Prostate gland (tissue), 2 donors: ENCODE measurements at regions not wholly inside any gene's neighbourhood (a gene's known extent, or its start where the extent isn't known, plus 50 kb on each side); places are given as distances from the start of the nearest gene placed in this dataset.

ENCODE experiments used
- DNase-seq: peaks from one replicate; pipeline ENCODE4 v3.0.0-alpha.2; 2019; ENCODE audit warnings: low spot score
- H3K27ac ChIP-seq, 2 donors: fragments of 200-600 bp; sonication (generic); 2 replicates each; pipeline ENCODE4 v1.5.1; 2017 to 2019
- H3K27me3 ChIP-seq: fragments of 200-600 bp; sonication (generic); replicated peaks from 2 replicates; pipeline ENCODE4 v1.5.1; 2019; ENCODE audit not compliant: insufficient read depth
- H3K36me3 ChIP-seq, 2 donors: fragments of 200-600 bp; sonication (generic); 1 replicate in 1 of 2; 2 replicates in 1 of 2; pipeline versions ENCODE4 v1.5.1 to v1.8.1; 2017 to 2019
- H3K4me1 ChIP-seq: fragments of 200-600 bp; sonication (generic); replicated peaks from 2 replicates; pipeline ENCODE4 v1.5.1; 2019
- H3K4me3 ChIP-seq, 2 donors: fragments of 200-600 bp; sonication (generic); 2 replicates each; pipeline ENCODE4 v1.5.1; 2017 to 2019
- H3K9me3 ChIP-seq: fragments of 200-600 bp; sonication (generic); 2 replicates; pipeline ENCODE4 v1.5.1; 2017
- CTCF ChIP-seq, 4 experiments: fragments of 200-600 bp in 2 of 4; fragments of 450-650 bp in 2 of 4; sonication (generic) in 2 of 4; IDR thresholded peaks; 1 replicate in 3 of 4; 2 replicates in 1 of 4; pipeline ENCODE4 v1.5.1; 2016 to 2019; ENCODE audit warnings: antibody characterized with exemption in 4 of 4, mild to moderate bottlenecking in 2 of 4, moderate library complexity in 2 of 4
- POLR2A ChIP-seq: fragments of 450-650 bp; IDR thresholded peaks from one replicate; pipeline ENCODE4 v1.6.1; 2016; ENCODE audit warnings: antibody characterized with exemption, mild to moderate bottlenecking
- POLR2AphosphoS5 ChIP-seq: sonication (generic); formaldehyde crosslinking; IDR thresholded peaks from one replicate; pipeline ENCODE4 v1.6.1; 2017; ENCODE audit warnings: antibody characterized with exemption
- WGBS: methylation state at CpG from one replicate; pipeline ENCODE4 v1.1.5; 2018; 5-methylcytosine and 5-hydroxymethylcytosine counted together
- intact Hi-C: fragments of 100-400 bp; cut with DNase I; formaldehyde crosslinking; loops from one replicate; pipeline ENCODE4 v1.14.2; 2022

GRCh38 chr13:73591861-73592260, 533.1 kb downstream of the KLF5 start:
- Histone ChIP-seq H3K9me3 (no peaks in the 10 kb centered on the region), H3K36me3 (no peaks in the 10 kb centered on the region), H3K4me3 (no peak overlapping the region), H3K27ac (no peak overlapping the region), H3K27me3 (no peaks in the 10 kb centered on the region), H3K4me1 (no peaks in the 10 kb centered on the region)
- WGBS = 94% methylated on average over 6 of the region's 6 CpGs
- intact Hi-C loops = no loop called here
- TF ChIP-seq CTCF (IDR thresholded peaks at IDR 0.05) (no peak), POLR2A (no peak), POLR2AphosphoS5 (no peak)
- DNase-seq = no peak

- no peaks in the 10 kb centered on the region for H3K27me3 ChIP-seq
- DNase-seq = no peak
- TF ChIP-seq POLR2A = no peak
- TF ChIP-seq POLR2AphosphoS5 = no peak
- no peak for TF ChIP-seq CTCF (IDR thresholded peaks at IDR 0.05)
- intact Hi-C loops = no loop called here
- no peak overlapping the region for H3K27ac ChIP-seq
- no peaks in the 10 kb centered on the region for H3K36me3 ChIP-seq
- H3K4me1 ChIP-seq = no peaks in the 10 kb centered on the region
- no peaks in the 10 kb centered on the region for H3K9me3 ChIP-seq
- no peak overlapping the region for H3K4me3 ChIP-seq
These were observed 532.0 kb downstream of the KLF5 start for GRCh38 chr13:73590795-73591194.

- Histone ChIP-seq H3K4me3 (no peak overlapping the region), H3K27me3 (no peaks in the 10 kb centered on the region), H3K27ac (no peak overlapping the region), H3K4me1 (no peaks in the 10 kb centered on the region), H3K9me3 (no peaks in the 10 kb centered on the region), H3K36me3 (no peaks in the 10 kb centered on the region)
- WGBS = 91% methylated on average over 2 of the region's 2 CpGs
- TF ChIP-seq CTCF (IDR thresholded peaks at IDR 0.05) (no peak), POLR2A (no peak), POLR2AphosphoS5 (no peak)
- intact Hi-C loops = no loop called here
- DNase-seq = no peak
These were observed 526.4 kb downstream of the KLF5 start for GRCh38 chr13:73585236-73585635.

- TF ChIP-seq POLR2A (no peak), CTCF (IDR thresholded peaks at IDR 0.05) (no peak), POLR2AphosphoS5 (no peak)
- DNase-seq = no peak
- H3K4me3 ChIP-seq = no peak overlapping the region
- no peaks in the 10 kb centered on the region for H3K27me3 ChIP-seq
- no peaks in the 10 kb centered on the region for H3K36me3 ChIP-seq
- whole genome bisulfite sequencing = 81% methylated on average over 3 of the region's 3 CpGs
- no peaks in the 10 kb centered on the region for H3K4me1 ChIP-seq
- intact Hi-C loops = no loop called here
- no peaks in the 10 kb centered on the region for H3K9me3 ChIP-seq
- H3K27ac ChIP-seq = no peak overlapping the region
These were observed 524.5 kb downstream of the KLF5 start for GRCh38 chr13:73583331-73583730.

GRCh38 chr13:73580513-73581267, 521.9 kb downstream of the KLF5 start:
- Histone ChIP-seq H3K4me1 (no peaks in the 10 kb centered on the region), H3K27ac (no peak overlapping the region), H3K4me3 (no peak overlapping the region), H3K27me3 (no peaks in the 10 kb centered on the region), H3K9me3 (no peaks in the 10 kb centered on the region), H3K36me3 (no peaks in the 10 kb centered on the region)
- no peak for DNase-seq
- no peak for TF ChIP-seq CTCF (IDR thresholded peaks at IDR 0.05)
- TF ChIP-seq POLR2A = no peak
- no peak for TF ChIP-seq POLR2AphosphoS5
- intact Hi-C loops = no loop called here
- WGBS = 67% methylated on average over 3 of the region's 3 CpGs
